Suprapubic skin (tissue), 4 donors: ENCODE measurements at regions not wholly inside any gene's neighbourhood (a gene's known extent, or its start where the extent isn't known, plus 50 kb on each side); places are given as distances from the start of the nearest gene placed in this dataset.

Source experiments
- CTCF ChIP-seq, 2 donors: fragments of 200-600 bp in 1 of 2; fragments of 450-650 bp in 1 of 2; sonication (generic) in 1 of 2; IDR thresholded peaks; one replicate each; pipeline ENCODE4 v1.5.1; 2016 to 2019; ENCODE audit warnings: antibody characterized with exemption in 2 of 2, mild to moderate bottlenecking in 1 of 2, moderate library complexity in 1 of 2
- EP300 ChIP-seq: sonication (generic); formaldehyde crosslinking; IDR thresholded peaks from one replicate; pipeline ENCODE4 v1.6.1; 2017; ENCODE audit warnings: antibody characterized with exemption
- POLR2A ChIP-seq, 2 donors: fragments of 450-650 bp; IDR thresholded peaks; one replicate each; pipeline ENCODE4 v1.6.1; 2017; ENCODE audit warnings: antibody characterized with exemption in 2 of 2, mild to moderate bottlenecking in 2 of 2, moderate library complexity in 2 of 2
- POLR2AphosphoS5 ChIP-seq, 3 donors: sonication (generic); formaldehyde crosslinking; IDR thresholded peaks; one replicate each; pipeline ENCODE4 v1.6.1; 2017; ENCODE audit warnings: antibody characterized with exemption in 3 of 3

- TF ChIP-seq CTCF (IDR thresholded peaks at IDR 0.05) (no peak), POLR2A (IDR thresholded peaks at IDR 0.05) (no peak), POLR2AphosphoS5 (IDR thresholded peaks at IDR 0.05) (no peak), EP300 (no peak)
These were observed 160.9 kb upstream of the EEA1 start for GRCh38 chr12:93089805-93090569.
